DOHH2 (cell line): ENCODE measurements at regions not wholly inside any gene's neighbourhood (a gene's known extent, or its start where the extent isn't known, plus 50 kb on each side); places are given as distances from the start of the nearest gene placed in this dataset.

Experiments
- H3F3A ChIP-seq: fragments of 200-600 bp; sonication (generic), shearing (Covaris generic); 2 replicates; pipeline ENCODE4 v1.6.0; 2016; ENCODE audit warnings: antibody characterized with exemption, mild to moderate bottlenecking; ENCODE audit not compliant: control insufficient read depth, insufficient read depth
- H3K27ac ChIP-seq: fragments of 200-600 bp; sonication (generic); 2 replicates; pipeline ENCODE4 v1.5.1; 2014; ENCODE audit warnings: low read depth, mild to moderate bottlenecking, low read length, moderate library complexity
- H3K27me3 ChIP-seq: fragments of 200-600 bp; sonication (generic); 2 replicates; pipeline ENCODE4 v1.6.1; 2014; ENCODE audit warnings: mild to moderate bottlenecking, low read length, mixed read lengths; ENCODE audit not compliant: control insufficient read depth
- H3K36me3 ChIP-seq: fragments of 200-600 bp; sonication (generic); 2 replicates; pipeline ENCODE4 v1.6.1; 2014; ENCODE audit warnings: mild to moderate bottlenecking, low read length, moderate library complexity, mixed read lengths; ENCODE audit not compliant: control insufficient read depth
- H3K4me1 ChIP-seq: fragments of 200-600 bp; sonication (generic); 2 replicates; pipeline ENCODE4 v1.6.1; 2014; ENCODE audit warnings: mild to moderate bottlenecking, low read length, mixed read lengths; ENCODE audit not compliant: control insufficient read depth
- H3K4me2 ChIP-seq: fragments of 200-600 bp; sonication (generic); 2 replicates; pipeline ENCODE4 v1.6.0; 2014; ENCODE audit warnings: mild to moderate bottlenecking, low read length, moderate library complexity
- H3K4me3 ChIP-seq: fragments of 200-600 bp; sonication (generic); 2 replicates; pipeline ENCODE4 v1.5.1; 2014; ENCODE audit warnings: mild to moderate bottlenecking, low read length, mixed read lengths
- H3K79me2 ChIP-seq: fragments of 200-600 bp; sonication (generic); 2 replicates; pipeline ENCODE4 v1.6.1; 2014; ENCODE audit warnings: mild to moderate bottlenecking, low read length, mixed read lengths; ENCODE audit not compliant: control insufficient read depth
- H3K9me2 ChIP-seq: fragments of 200-600 bp; sonication (generic); replicated peaks from 2 replicates; pipeline ENCODE4 v1.6.1; 2014; ENCODE audit warnings: mild to moderate bottlenecking, low read length, mixed read lengths; ENCODE audit not compliant: control insufficient read depth
- H3K9me3 ChIP-seq: fragments of 200-600 bp; sonication (generic); 2 replicates; pipeline ENCODE4 v1.6.1; 2014; ENCODE audit warnings: antibody characterized with exemption, low read length, mixed read lengths; ENCODE audit not compliant: control insufficient read depth, insufficient read depth
- H4K20me1 ChIP-seq: fragments of 200-600 bp; sonication (generic); 2 replicates; pipeline ENCODE4 v1.6.0; 2014; ENCODE audit warnings: low read depth, mild to moderate bottlenecking, antibody characterized with exemption, low read length, moderate library complexity; ENCODE audit not compliant: control insufficient read depth, insufficient read depth
- EZH2phosphoT487 ChIP-seq: fragments of 200-600 bp; sonication (generic); IDR thresholded peaks from 2 replicates; pipeline ENCODE4 v1.6.1; 2017; ENCODE audit warnings: borderline replicate concordance, mild to moderate bottlenecking, antibody characterized with exemption, low read length, moderate library complexity, mixed read lengths
- TF ChIP-seq, protein P1 (sequence below): fragments of 200-600 bp; sonication (generic); IDR thresholded peaks from one replicate; pipeline ENCODE4 v1.5.1; 2014; ENCODE audit warnings: antibody characterized with exemption, mild to moderate bottlenecking, low read depth, low read length; ENCODE audit not compliant: poor library complexity, severe bottlenecking

DNA sequence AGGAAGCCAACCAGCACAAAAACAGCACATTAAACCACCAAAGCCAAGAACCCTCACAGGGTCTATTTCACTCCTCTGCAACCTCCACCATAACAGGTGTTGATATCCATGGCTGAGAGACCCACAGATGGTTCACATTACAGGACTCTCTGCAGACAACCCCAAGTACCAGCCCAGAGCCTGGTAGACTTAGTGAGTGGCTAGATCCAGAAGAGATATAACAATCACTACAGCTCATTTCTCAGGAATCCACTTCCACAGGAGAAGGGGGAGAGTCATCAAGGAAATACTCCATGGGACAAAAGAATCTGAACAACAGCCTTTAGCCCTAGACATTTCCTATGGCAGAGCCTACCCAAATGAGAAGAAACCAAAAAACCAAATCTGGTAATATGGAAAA, 168.1 kb upstream of the CD96 start:
- Histone ChIP-seq H3K4me2 (no peak overlapping the region), H3K9me3 (no peaks in the 10 kb centered on the region), H3K27ac (no peak overlapping the region), H3F3A (no peaks in the 10 kb centered on the region), H3K9me2 (no peaks in the 10 kb centered on the region), H3K36me3 (no peaks in the 10 kb centered on the region), H4K20me1 (no peaks in the 10 kb centered on the region), H3K4me3 (no peak overlapping the region), H3K79me2 (no peaks in the 10 kb centered on the region), H3K4me1 (no peaks in the 10 kb centered on the region), H3K27me3 (no peaks in the 10 kb centered on the region)
- TF ChIP-seq EZH2phosphoT487 = no peak
- TF ChIP-seq, protein P1, sequence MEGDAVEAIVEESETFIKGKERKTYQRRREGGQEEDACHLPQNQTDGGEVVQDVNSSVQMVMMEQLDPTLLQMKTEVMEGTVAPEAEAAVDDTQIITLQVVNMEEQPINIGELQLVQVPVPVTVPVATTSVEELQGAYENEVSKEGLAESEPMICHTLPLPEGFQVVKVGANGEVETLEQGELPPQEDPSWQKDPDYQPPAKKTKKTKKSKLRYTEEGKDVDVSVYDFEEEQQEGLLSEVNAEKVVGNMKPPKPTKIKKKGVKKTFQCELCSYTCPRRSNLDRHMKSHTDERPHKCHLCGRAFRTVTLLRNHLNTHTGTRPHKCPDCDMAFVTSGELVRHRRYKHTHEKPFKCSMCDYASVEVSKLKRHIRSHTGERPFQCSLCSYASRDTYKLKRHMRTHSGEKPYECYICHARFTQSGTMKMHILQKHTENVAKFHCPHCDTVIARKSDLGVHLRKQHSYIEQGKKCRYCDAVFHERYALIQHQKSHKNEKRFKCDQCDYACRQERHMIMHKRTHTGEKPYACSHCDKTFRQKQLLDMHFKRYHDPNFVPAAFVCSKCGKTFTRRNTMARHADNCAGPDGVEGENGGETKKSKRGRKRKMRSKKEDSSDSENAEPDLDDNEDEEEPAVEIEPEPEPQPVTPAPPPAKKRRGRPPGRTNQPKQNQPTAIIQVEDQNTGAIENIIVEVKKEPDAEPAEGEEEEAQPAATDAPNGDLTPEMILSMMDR = no peak

DNA sequence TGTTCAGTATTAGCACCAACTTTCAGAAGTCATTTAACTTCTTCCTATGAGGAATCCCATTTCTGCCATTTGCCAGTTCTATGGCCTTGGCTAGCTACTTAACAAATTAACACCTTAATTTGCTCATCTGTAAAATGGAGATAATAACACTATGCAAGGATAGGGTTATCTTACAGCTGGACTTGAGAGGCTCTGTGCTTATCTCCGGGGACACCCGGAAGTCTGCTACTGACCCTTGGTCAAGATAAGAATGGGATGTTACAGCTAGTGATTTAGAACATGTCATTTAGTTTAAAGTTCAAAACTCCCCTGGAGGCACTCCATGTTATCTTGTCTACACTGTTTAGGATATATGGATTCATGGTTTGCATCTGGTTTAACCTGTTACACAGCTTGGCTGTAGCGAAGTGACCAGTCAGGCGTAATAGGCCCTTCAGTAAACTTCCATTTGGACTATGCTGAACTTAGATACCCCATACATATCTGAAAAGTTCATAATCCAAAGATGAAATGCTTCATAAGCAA, 156.0 kb upstream of the CD96 start:
- Histone ChIP-seq H3K9me2 (no peaks in the 10 kb centered on the region), H3K9me3 (no peaks in the 10 kb centered on the region)

DNA sequence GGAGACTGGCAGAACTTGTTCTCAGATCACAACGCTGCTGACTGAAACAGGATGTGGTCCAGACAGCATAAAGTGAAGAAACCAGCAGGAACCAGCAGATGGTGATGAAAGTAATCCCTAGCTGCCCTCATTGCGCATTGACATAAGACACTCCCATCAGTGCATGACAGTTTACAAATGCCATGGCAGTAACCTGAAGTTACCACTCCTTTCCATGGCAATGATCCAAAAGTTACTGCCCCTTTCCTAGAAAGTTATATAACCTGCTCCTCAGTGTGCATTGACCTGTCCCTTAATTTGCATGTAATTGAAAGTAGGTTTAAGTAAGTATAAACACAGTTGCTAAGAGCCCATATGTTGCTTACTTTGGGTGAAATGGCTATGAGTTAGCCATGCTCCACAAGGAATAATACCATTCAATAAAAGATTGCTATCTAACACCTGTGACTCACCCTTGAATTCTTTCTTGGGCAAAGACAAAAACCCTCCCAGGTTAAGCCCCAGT, 149.1 kb upstream of the CD96 start:
- no peak overlapping the region for H3K4me2 ChIP-seq
- H3K9me2 ChIP-seq = no peaks in the 10 kb centered on the region
- H3K4me3 ChIP-seq = no peak overlapping the region
- no peaks in the 10 kb centered on the region for H3K36me3 ChIP-seq
- no peak overlapping the region for H3K27ac ChIP-seq
- no peaks in the 10 kb centered on the region for H3K4me1 ChIP-seq
- no peaks in the 10 kb centered on the region for H3K9me3 ChIP-seq
- no peaks in the 10 kb centered on the region for H4K20me1 ChIP-seq
- no peaks in the 10 kb centered on the region for H3K27me3 ChIP-seq
- TF ChIP-seq, protein P1 = no peak
- no peak for TF ChIP-seq EZH2phosphoT487
- no peaks in the 10 kb centered on the region for H3F3A ChIP-seq
- no peaks in the 10 kb centered on the region for H3K79me2 ChIP-seq

More for the DNA sequence above, 156.0 kb upstream of the CD96 start:
- Histone ChIP-seq H3K36me3 (no peaks in the 10 kb centered on the region), H3K4me3 (no peak overlapping the region), H3K27me3 (no peaks in the 10 kb centered on the region), H3K4me2 (no peak overlapping the region), H3F3A (no peaks in the 10 kb centered on the region), H4K20me1 (no peaks in the 10 kb centered on the region), H3K27ac (no peak overlapping the region), H3K4me1 (no peaks in the 10 kb centered on the region), H3K79me2 (no peaks in the 10 kb centered on the region)
- TF ChIP-seq EZH2phosphoT487 = no peak
- TF ChIP-seq, protein P1 = no peak
